ENCODE measurements at regions not wholly inside any gene's neighbourhood (a gene's known extent, or its start where the extent isn't known, plus 50 kb on each side); places are given as distances from the start of the nearest gene placed in this dataset.
A peak's percentile ranks its signal among the peaks of the same experiment; 100 is the strongest.

GRCh38 chr10:70982443-70982842 lies 94.1 kb upstream of the PCBD1 start (continued):
- TF ChIP-seq USF1 (CRISPR knock-in tag; IDR thresholded peaks at IDR 0.05) (peak; percentile 64), RAD51 (IDR thresholded peaks at IDR 0.05; ENCODE audit: borderline replicate concordance, low read depth) (0 out of 2 replicates have a peak, but pooled peaks have one; percentile 38), TEAD4 (IDR thresholded peaks at IDR 0.05; ENCODE audit: low read length) (no peak), TEAD4 (CRISPR knock-in tag; IDR thresholded peaks at IDR 0.05; ENCODE audit: borderline replicate concordance) (no peak), FOXK1 (CRISPR knock-in tag; IDR thresholded peaks at IDR 0.05; ENCODE audit: borderline replicate concordance) (no peak)

GRCh38 chr10:70984986-70985722 lies 96.8 kb upstream of the PCBD1 start:
- Histone ChIP-seq H4K20me1 (replicated peaks; ENCODE audit: control insufficient read depth, insufficient read depth, low read length) (no peaks in the 10 kb centered on the region), H3K79me2 (ENCODE audit: control insufficient read depth, insufficient read depth, low read length) (no peaks in the 10 kb centered on the region), H3K36me3 (ENCODE audit: control insufficient read depth, insufficient read depth, low read length) (no peaks in the 10 kb centered on the region), H3K4me3 (no peak overlapping the region), H3K27ac (ENCODE audit: extremely low read depth, low read depth, low read length) (no peak overlapping the region), H3K4me2 (ENCODE audit: insufficient read depth, low read length) (no peak overlapping the region), H2AFZ (ENCODE audit: low read depth, low read length) (no peak overlapping the region), H3K9me1 (ENCODE audit: control insufficient read depth, insufficient read depth, low read length) (no peaks in the 10 kb centered on the region), H3K9me3 (replicated peaks; ENCODE audit: control insufficient read depth, insufficient read depth, low read depth, low read length) (no peaks in the 10 kb centered on the region), H3K27me3 (ENCODE audit: control insufficient read depth in 2 of 2, insufficient read depth in 2 of 2, low read length in 2 of 2) (peaks cover 28 to 82% of the 10 kb centered on the region in 2 experiments), H3K9ac (ENCODE audit: insufficient read depth in 1 of 2, low read depth in 2 of 2, low read length in 2 of 2) (no peak overlapping the region), H3K4me1 (replicated peaks in 1 of 2; ENCODE audit: control insufficient read depth in 2 of 2, insufficient read depth in 2 of 2, low read length in 2 of 2) (no peaks in the 10 kb centered on the region; a peak in 1 of 5 replicates)
- WGBS (ENCODE audit: insufficient coverage, low coverage, missing lambda C conversion rate) = 3% methylated on average over 8 of the region's 8 CpGs
- ChIA-PET CTCF (ENCODE audit: low intra/inter-chr PET ratio) (interaction anchor here (0.6 kb wide), 1 partner anchor 61 kb away, joined by 3 read pairs; no protein-coding TSS in a partner anchor), POLR2A (interaction anchor here (0.5 to 0.7 kb wide), 3 partner anchors 12 to 347 kb away, joined by 3 read pairs; no protein-coding TSS in a partner anchor)
- BruUV-seq (replicated peaks) = no TSS peak
- FAIRE-seq (no peak), DNase-seq (ENCODE audit: extremely low read depth in 1 of 4, low spot score in 3 of 4) (no peak), ATAC-seq (no peak)
- intact Hi-C loops (cut with micrococcal nuclease) = no loop called here
- in situ Hi-C loops (cut with MboI) = no loop called here
- TF ChIP-seq DDX20 (tag; IDR thresholded peaks at IDR 0.05; ENCODE audit: low read depth) (no peak), NR2C2 (CRISPR knock-in tag; IDR thresholded peaks at IDR 0.05) (no peak), NR2C2 (tag; IDR thresholded peaks at IDR 0.05) (peak; percentile 60), ZNF384 (IDR thresholded peaks at IDR 0.05; ENCODE audit: low read depth, low read length) (no peak), ZNF124 (CRISPR knock-in tag; IDR thresholded peaks at IDR 0.05) (no peak), ZNF354B (CRISPR knock-in tag; IDR thresholded peaks at IDR 0.05) (peak; percentile 46; the same call in 1 of the 2 replicates), ESRRA (IDR thresholded peaks at IDR 0.05; ENCODE audit: borderline replicate concordance, low read depth) (peak; percentile 63; the same call in 1 of the 2 replicates), U2AF1 (optimal IDR thresholded peaks at IDR 0.05; ENCODE audit: low read depth, low read length) (no peak), PRMT5 (CRISPR knock-in tag; IDR thresholded peaks at IDR 0.05) (no peak), ZNF766 (CRISPR knock-in tag; conservative IDR thresholded peaks at IDR 0.05) (peak; percentile 74; the same call in 1 of the 2 replicates), GABPA (tag; conservative IDR thresholded peaks at IDR 0.05; ENCODE audit: low read depth) (peak; percentile 14; the same call in 1 of the 2 replicates), ILF3 (IDR thresholded peaks at IDR 0.05; ENCODE audit: borderline replicate concordance) (no peak), ZNF449 (CRISPR knock-in tag; IDR thresholded peaks at IDR 0.05) (no peak), STAT5A (IDR thresholded peaks at IDR 0.05; ENCODE audit: borderline replicate concordance, low read length) (no peak), ATF1 (CRISPR knock-in tag; IDR thresholded peaks at IDR 0.05) (no peak), ATF1 (tag; IDR thresholded peaks at IDR 0.05) (no peak), ZNF174 (CRISPR knock-in tag; IDR thresholded peaks at IDR 0.05) (no peak)

Data from K562 (cell line).